Transverse colon (tissue), 3 donors: ENCODE measurements at regions not wholly inside any gene's neighbourhood (a gene's known extent, or its start where the extent isn't known, plus 50 kb on each side); places are given as distances from the start of the nearest gene placed in this dataset.

ENCODE experiments used
- POLR2A ChIP-seq: fragments of 450-650 bp; IDR thresholded peaks from one replicate; pipeline ENCODE4 v1.6.1; 2016; ENCODE audit warnings: antibody characterized with exemption, mild to moderate bottlenecking, moderate library complexity
- TF ChIP-seq, protein P1 (sequence below), 5 experiments: fragments of 200-600 bp in 3 of 5; fragments of 450-650 bp in 2 of 5; sonication (generic) in 3 of 5; IDR thresholded peaks; 1 replicate in 2 of 5; 2 replicates in 3 of 5; pipeline ENCODE4 v1.5.1; 2016 to 2017; ENCODE audit warnings: antibody characterized with exemption in 5 of 5, inconsistent platforms in 3 of 5, mild to moderate bottlenecking in 2 of 5, moderate library complexity in 1 of 5

DNA sequence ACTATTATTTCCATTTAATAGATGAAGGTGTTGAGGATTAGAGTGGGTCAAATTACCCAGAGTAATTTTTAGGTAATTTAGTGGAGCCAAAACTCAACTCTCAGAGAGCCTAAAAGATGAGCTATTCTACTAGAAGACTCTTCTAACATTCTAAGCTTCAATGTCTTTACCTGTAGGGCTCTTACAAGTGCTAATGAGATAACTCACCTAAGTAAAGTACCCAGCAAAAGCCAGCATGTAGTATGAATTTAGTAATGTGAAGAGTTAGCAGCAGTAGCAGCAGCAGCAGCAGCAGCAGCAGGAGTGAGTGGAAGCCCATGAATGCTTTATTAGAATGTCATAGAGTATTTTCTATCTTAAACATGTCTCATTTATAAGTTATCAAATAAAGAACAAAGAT, 1239.2 kb downstream of the FAM181B start:
- TF ChIP-seq, protein P1, sequence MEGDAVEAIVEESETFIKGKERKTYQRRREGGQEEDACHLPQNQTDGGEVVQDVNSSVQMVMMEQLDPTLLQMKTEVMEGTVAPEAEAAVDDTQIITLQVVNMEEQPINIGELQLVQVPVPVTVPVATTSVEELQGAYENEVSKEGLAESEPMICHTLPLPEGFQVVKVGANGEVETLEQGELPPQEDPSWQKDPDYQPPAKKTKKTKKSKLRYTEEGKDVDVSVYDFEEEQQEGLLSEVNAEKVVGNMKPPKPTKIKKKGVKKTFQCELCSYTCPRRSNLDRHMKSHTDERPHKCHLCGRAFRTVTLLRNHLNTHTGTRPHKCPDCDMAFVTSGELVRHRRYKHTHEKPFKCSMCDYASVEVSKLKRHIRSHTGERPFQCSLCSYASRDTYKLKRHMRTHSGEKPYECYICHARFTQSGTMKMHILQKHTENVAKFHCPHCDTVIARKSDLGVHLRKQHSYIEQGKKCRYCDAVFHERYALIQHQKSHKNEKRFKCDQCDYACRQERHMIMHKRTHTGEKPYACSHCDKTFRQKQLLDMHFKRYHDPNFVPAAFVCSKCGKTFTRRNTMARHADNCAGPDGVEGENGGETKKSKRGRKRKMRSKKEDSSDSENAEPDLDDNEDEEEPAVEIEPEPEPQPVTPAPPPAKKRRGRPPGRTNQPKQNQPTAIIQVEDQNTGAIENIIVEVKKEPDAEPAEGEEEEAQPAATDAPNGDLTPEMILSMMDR (IDR thresholded peaks at IDR 0.05), result no peak
- no peak for TF ChIP-seq POLR2A
